Neutrophil (primary cell): ENCODE measurements at regions not wholly inside any gene's neighbourhood (a gene's known extent, or its start where the extent isn't known, plus 50 kb on each side); places are given as distances from the start of the nearest gene placed in this dataset.

Source experiments
- H3K27ac ChIP-seq: fragments of 200-600 bp; sonication (generic); 2 replicates; pipeline ENCODE4 v1.5.1; 2016; ENCODE audit warnings: mild to moderate bottlenecking, moderate library complexity
- H3K27me3 ChIP-seq: fragments of 200-600 bp; sonication (generic); 2 replicates; pipeline ENCODE4 v1.6.0; 2016; ENCODE audit warnings: mild to moderate bottlenecking
- H3K36me3 ChIP-seq: fragments of 200-600 bp; sonication (generic); 2 replicates; pipeline ENCODE4 v1.5.1; 2017
- H3K4me1 ChIP-seq, 2 experiments: fragments of 200-600 bp in 1 of 2; sonication (generic) in 1 of 2; 1 replicate in 1 of 2; 2 replicates in 1 of 2; pipeline versions ENCODE4 v1.5.1 to v1.6.1; 2013 to 2016; ENCODE audit warnings: low read depth in 1 of 2, low read length in 1 of 2, mild to moderate bottlenecking in 1 of 2, moderate library complexity in 1 of 2; ENCODE audit not compliant: control insufficient read depth in 1 of 2, insufficient read depth in 1 of 2
- H3K4me3 ChIP-seq, 2 experiments: fragments of 200-600 bp in 1 of 2; sonication (generic) in 1 of 2; 1 replicate in 1 of 2; 2 replicates in 1 of 2; pipeline ENCODE4 v1.5.1; 2013 to 2016; ENCODE audit warnings: low read depth in 1 of 2, low read length in 1 of 2, mild to moderate bottlenecking in 1 of 2, moderate library complexity in 1 of 2
- H3K9me3 ChIP-seq: fragments of 200-600 bp; sonication (generic); 2 replicates; pipeline ENCODE4 v1.5.1; 2016
- TF ChIP-seq, protein P1 (sequence below): fragments of 200-600 bp; sonication (generic); IDR thresholded peaks from 2 replicates; pipeline ENCODE4 v1.5.1; 2016; ENCODE audit warnings: antibody characterized with exemption

GRCh38 chr13:90552702-90553101, 794.8 kb upstream of the MIR17HG start:
- Histone ChIP-seq H3K36me3 (no peaks in the 10 kb centered on the region), H3K9me3 (no peaks in the 10 kb centered on the region), H3K4me3 (no peak overlapping the region), H3K4me1 (no peaks in the 10 kb centered on the region), H3K27me3 (no peaks in the 10 kb centered on the region), H3K27ac (no peak overlapping the region)
- TF ChIP-seq, protein P1, sequence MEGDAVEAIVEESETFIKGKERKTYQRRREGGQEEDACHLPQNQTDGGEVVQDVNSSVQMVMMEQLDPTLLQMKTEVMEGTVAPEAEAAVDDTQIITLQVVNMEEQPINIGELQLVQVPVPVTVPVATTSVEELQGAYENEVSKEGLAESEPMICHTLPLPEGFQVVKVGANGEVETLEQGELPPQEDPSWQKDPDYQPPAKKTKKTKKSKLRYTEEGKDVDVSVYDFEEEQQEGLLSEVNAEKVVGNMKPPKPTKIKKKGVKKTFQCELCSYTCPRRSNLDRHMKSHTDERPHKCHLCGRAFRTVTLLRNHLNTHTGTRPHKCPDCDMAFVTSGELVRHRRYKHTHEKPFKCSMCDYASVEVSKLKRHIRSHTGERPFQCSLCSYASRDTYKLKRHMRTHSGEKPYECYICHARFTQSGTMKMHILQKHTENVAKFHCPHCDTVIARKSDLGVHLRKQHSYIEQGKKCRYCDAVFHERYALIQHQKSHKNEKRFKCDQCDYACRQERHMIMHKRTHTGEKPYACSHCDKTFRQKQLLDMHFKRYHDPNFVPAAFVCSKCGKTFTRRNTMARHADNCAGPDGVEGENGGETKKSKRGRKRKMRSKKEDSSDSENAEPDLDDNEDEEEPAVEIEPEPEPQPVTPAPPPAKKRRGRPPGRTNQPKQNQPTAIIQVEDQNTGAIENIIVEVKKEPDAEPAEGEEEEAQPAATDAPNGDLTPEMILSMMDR, result no peak

DNA sequence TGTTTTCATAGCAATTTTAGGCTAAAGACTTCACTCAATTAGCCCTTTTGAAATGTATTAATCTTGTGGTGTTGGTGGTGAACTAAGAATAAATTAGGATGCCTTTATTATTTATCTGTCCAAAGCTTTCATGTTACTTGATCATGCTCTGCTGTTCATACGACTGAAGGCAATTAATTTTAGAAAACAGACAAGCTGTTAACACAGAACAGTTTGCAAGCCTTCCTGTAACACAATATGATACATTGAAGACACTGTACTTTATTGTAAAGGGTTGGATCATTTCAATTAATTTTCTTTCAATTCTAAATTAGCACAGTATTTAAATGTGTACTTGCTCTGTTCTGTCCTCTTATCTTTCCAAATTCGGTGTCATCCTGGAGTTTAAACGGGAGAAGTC, 794.3 kb upstream of the MIR17HG start:
- Histone ChIP-seq H3K36me3 (no peaks in the 10 kb centered on the region), H3K9me3 (no peaks in the 10 kb centered on the region), H3K4me3 (no peak overlapping the region), H3K27me3 (no peaks in the 10 kb centered on the region), H3K27ac (no peak overlapping the region), H3K4me1 (no peaks in the 10 kb centered on the region)
- TF ChIP-seq, protein P1, result no peak

GRCh38 chr13:90557626-90558025, 789.9 kb upstream of the MIR17HG start:
- TF ChIP-seq, protein P1, result no peak
- Histone ChIP-seq H3K27me3 (no peaks in the 10 kb centered on the region), H3K27ac (no peak overlapping the region), H3K36me3 (no peaks in the 10 kb centered on the region), H3K9me3 (no peaks in the 10 kb centered on the region), H3K4me1 (no peaks in the 10 kb centered on the region), H3K4me3 (no peak overlapping the region)

- Histone ChIP-seq H3K27ac (no peak overlapping the region), H3K9me3 (no peaks in the 10 kb centered on the region), H3K4me1 (no peaks in the 10 kb centered on the region), H3K27me3 (no peaks in the 10 kb centered on the region), H3K4me3 (no peak overlapping the region), H3K36me3 (no peaks in the 10 kb centered on the region)
- TF ChIP-seq, protein P1, result no peak
Measured at GRCh38 chr13:90562443-90562842, 785.0 kb upstream of the MIR17HG start.

DNA sequence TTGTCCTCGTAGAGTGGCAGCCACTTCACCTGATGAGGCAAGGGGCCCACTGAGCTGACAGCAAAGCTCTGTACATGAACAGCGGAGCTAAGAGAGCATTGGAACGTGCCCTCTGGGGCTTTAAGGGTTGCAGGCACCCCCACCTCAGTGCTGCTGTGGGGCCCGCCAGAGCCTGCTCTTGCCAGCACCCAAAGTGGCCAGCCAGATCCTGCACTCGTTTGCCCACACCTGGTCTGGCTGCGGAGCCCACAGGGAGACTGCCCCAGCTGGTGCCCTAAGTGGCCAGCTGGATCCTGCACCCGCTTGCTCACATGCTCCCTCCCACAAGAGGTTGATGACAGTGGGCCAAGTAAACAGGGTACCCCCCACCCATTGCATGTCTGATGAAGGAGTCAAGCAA, 783.4 kb upstream of the MIR17HG start:
- TF ChIP-seq, protein P1, result no peak
- Histone ChIP-seq H3K9me3 (no peaks in the 10 kb centered on the region), H3K4me1 (no peaks in the 10 kb centered on the region), H3K27me3 (no peaks in the 10 kb centered on the region), H3K27ac (no peak overlapping the region), H3K4me3 (no peak overlapping the region), H3K36me3 (no peaks in the 10 kb centered on the region)

GRCh38 chr13:90564566-90564965, 782.9 kb upstream of the MIR17HG start:
- Histone ChIP-seq H3K4me1 (no peaks in the 10 kb centered on the region), H3K36me3 (no peaks in the 10 kb centered on the region), H3K4me3 (no peak overlapping the region), H3K27me3 (no peaks in the 10 kb centered on the region), H3K9me3 (no peaks in the 10 kb centered on the region), H3K27ac (no peak overlapping the region)
- TF ChIP-seq, protein P1, result no peak
